ENCODE measurements at regions not wholly inside any gene's neighbourhood (a gene's known extent, or its start where the extent isn't known, plus 50 kb on each side); places are given as distances from the start of the nearest gene placed in this dataset.

GRCh38 chrX:5295004-5295403 lies 933.7 kb downstream of the NLGN4X start:
- TF ChIP-seq CTCF (conservative IDR thresholded peaks at IDR 0.05; ENCODE audit: low read depth, low read length), result no peak
- no peak for TF ChIP-seq CEBPB (IDR thresholded peaks at IDR 0.05; ENCODE audit: low read depth, low read length)
- no peak for TF ChIP-seq POLR2A (IDR thresholded peaks at IDR 0.05; ENCODE audit: low read depth, low read length)
- no peak for TF ChIP-seq SMC3 (IDR thresholded peaks at IDR 0.05; ENCODE audit: low read depth, low read length)
- TF ChIP-seq BHLHE40 (IDR thresholded peaks at IDR 0.05; ENCODE audit: low read depth, low read length), result no peak
- no peak for TF ChIP-seq USF2 (IDR thresholded peaks at IDR 0.05; ENCODE audit: low read depth, low read length)
- TF ChIP-seq ELK1 (IDR thresholded peaks at IDR 0.05; ENCODE audit: borderline replicate concordance, low read depth, low read length), result no peak
- no peak for TF ChIP-seq RAD21 (IDR thresholded peaks at IDR 0.05; ENCODE audit: low read length)
- no peak for TF ChIP-seq RCOR1 (IDR thresholded peaks at IDR 0.05; ENCODE audit: insufficient replicate concordance, low read length)
- TF ChIP-seq MXI1 (IDR thresholded peaks at IDR 0.05; ENCODE audit: borderline replicate concordance, low read depth, low read length), result no peak
- no peak for TF ChIP-seq RFX5 (IDR thresholded peaks at IDR 0.05; ENCODE audit: low read depth, low read length)
- no peak for TF ChIP-seq FOS (IDR thresholded peaks at IDR 0.05; ENCODE audit: low read depth, low read length)
- no peak for TF ChIP-seq MAZ (IDR thresholded peaks at IDR 0.05; ENCODE audit: borderline replicate concordance, low read depth, low read length)
- TF ChIP-seq NFE2L2 (IDR thresholded peaks at IDR 0.05; ENCODE audit: low read depth, low read length), result no peak

Data from IMR-90 (cell line).